ENCODE measurements at regions not wholly inside any gene's neighbourhood (a gene's known extent, or its start where the extent isn't known, plus 50 kb on each side); places are given as distances from the start of the nearest gene placed in this dataset.

- Histone ChIP-seq H3K9me3 (no peaks in the 10 kb centered on the region), H3K4me3 (no peak overlapping the region), H3K4me1 (no peaks in the 10 kb centered on the region), H3K27me3 (no peaks in the 10 kb centered on the region), H3K27ac (no peak overlapping the region), H3K36me3 (no peaks in the 10 kb centered on the region)
- peak; percentile 23 to 75 (median 60) for TF ChIP-seq CTCF (IDR thresholded peaks at IDR 0.05)
- no peak for DNase-seq (ENCODE audit: low spot score in 2 of 2)
- intact Hi-C loops (cut with DNase I), result no loop called here
Measured at GRCh38 chr5:100430268-100431195, 104.6 kb upstream of the FAM174A start.

GRCh38 chr5:100424787-100425186, 110.4 kb upstream of the FAM174A start:
- no peak overlapping the region for H3K27ac ChIP-seq
- no peak for TF ChIP-seq CTCF (IDR thresholded peaks at IDR 0.05)
- peaks cover 0 to 5% of the 10 kb centered on the region in 2 donors for H3K9me3 ChIP-seq
- H3K4me3 ChIP-seq, result no peak overlapping the region
- H3K4me1 ChIP-seq, result no peaks in the 10 kb centered on the region
- intact Hi-C loops (cut with DNase I), result no loop called here
- DNase-seq (ENCODE audit: low spot score in 2 of 2), result no peak
- no peaks in the 10 kb centered on the region for H3K36me3 ChIP-seq
- H3K27me3 ChIP-seq, result no peaks in the 10 kb centered on the region

GRCh38 chr5:100424017-100424416, 111.2 kb upstream of the FAM174A start:
- no peaks in the 10 kb centered on the region for H3K4me1 ChIP-seq
- no peaks in the 10 kb centered on the region for H3K36me3 ChIP-seq
- no peak overlapping the region for H3K4me3 ChIP-seq
- intact Hi-C loops (cut with DNase I), result no loop called here
- H3K27ac ChIP-seq, result no peak overlapping the region
- H3K27me3 ChIP-seq, result no peaks in the 10 kb centered on the region
- DNase-seq (ENCODE audit: low spot score in 2 of 2), result no peak
- peaks cover 0 to 5% of the 10 kb centered on the region in 2 donors for H3K9me3 ChIP-seq
- TF ChIP-seq CTCF (IDR thresholded peaks at IDR 0.05), result no peak

GRCh38 chr5:100423330-100423729, 111.8 kb upstream of the FAM174A start:
- TF ChIP-seq CTCF (IDR thresholded peaks at IDR 0.05), result no peak

GRCh38 chr5:100421360-100421759, 113.8 kb upstream of the FAM174A start:
- DNase-seq (ENCODE audit: low spot score in 2 of 2), result no peak
- TF ChIP-seq CTCF (IDR thresholded peaks at IDR 0.05), result no peak
- intact Hi-C loops (cut with DNase I), result no loop called here
- Histone ChIP-seq H3K4me1 (no peaks in the 10 kb centered on the region), H3K27me3 (no peaks in the 10 kb centered on the region), H3K36me3 (no peaks in the 10 kb centered on the region), H3K9me3 (peaks cover 0 to 5% of the 10 kb centered on the region in 2 donors), H3K27ac (no peak overlapping the region), H3K4me3 (no peak overlapping the region)

More at GRCh38 chr5:100423330-100423729, 111.8 kb upstream of the FAM174A start:
- intact Hi-C loops (cut with DNase I), result no loop called here
- DNase-seq (ENCODE audit: low spot score in 2 of 2), result no peak
- Histone ChIP-seq H3K4me3 (no peak overlapping the region), H3K27me3 (no peaks in the 10 kb centered on the region), H3K27ac (no peak overlapping the region), H3K4me1 (no peaks in the 10 kb centered on the region), H3K9me3 (peaks cover 0 to 5% of the 10 kb centered on the region in 2 donors), H3K36me3 (no peaks in the 10 kb centered on the region)

All from ascending aorta (tissue), 2 donors.